Smooth muscle cell of the brain vasculature (primary cell): ENCODE measurements at regions not wholly inside any gene's neighbourhood (a gene's known extent, or its start where the extent isn't known, plus 50 kb on each side); places are given as distances from the start of the nearest gene placed in this dataset.

Experiments used
- DNase-seq: peaks from one replicate; pipeline ENCODE4 v3.0.0-alpha.2; 2012; ENCODE audit warnings: low read depth, low spot score

GRCh38 chr3:157632075-157632474 is 128.9 kb upstream of the VEPH1 start:
- DNase-seq, result no peak

- no peak for DNase-seq
Measured at GRCh38 chr3:157631478-157631877, 128.3 kb upstream of the VEPH1 start.

- no peak for DNase-seq
Measured at GRCh38 chr3:157626817-157627216, 123.6 kb upstream of the VEPH1 start.

- no peak for DNase-seq
Measured at GRCh38 chr3:157624801-157625200, 121.6 kb upstream of the VEPH1 start.

- DNase-seq, result no peak
Measured at GRCh38 chr3:157618886-157619285, 115.7 kb upstream of the VEPH1 start.

GRCh38 chr3:157618075-157618760 is 115.0 kb upstream of the VEPH1 start:
- DNase-seq, result peak; percentile 15

- DNase-seq, result no peak
Measured at GRCh38 chr3:157614896-157615295, 111.7 kb upstream of the VEPH1 start.

GRCh38 chr3:157611536-157612076 is 108.4 kb upstream of the VEPH1 start:
- DNase-seq, result no peak

GRCh38 chr3:157610876-157611535 is 107.8 kb upstream of the VEPH1 start:
- no peak for DNase-seq

- DNase-seq, result no peak
Measured at GRCh38 chr3:157607826-157608405, 104.7 kb upstream of the VEPH1 start.

GRCh38 chr3:157606852-157607197 is 103.6 kb upstream of the VEPH1 start:
- no peak for DNase-seq

- DNase-seq, result peak; percentile 29
Measured at GRCh38 chr3:157606011-157606851, 103.0 kb upstream of the VEPH1 start.

- DNase-seq, result no peak
Measured at GRCh38 chr3:157605356-157605755, 102.1 kb upstream of the VEPH1 start.

- no peak for DNase-seq
Measured at GRCh38 chr3:157602424-157602823, 99.2 kb upstream of the VEPH1 start.

- DNase-seq, result no peak
Measured at GRCh38 chr3:157595259-157595658, 92.0 kb upstream of the VEPH1 start.

- no peak for DNase-seq
Measured at GRCh38 chr3:157594413-157594812, 91.2 kb upstream of the VEPH1 start.

- DNase-seq, result no peak
Measured at GRCh38 chr3:157592769-157593168, 89.6 kb upstream of the VEPH1 start.

GRCh38 chr3:157590273-157590672 is 87.1 kb upstream of the VEPH1 start:
- no peak for DNase-seq

- no peak for DNase-seq
Measured at GRCh38 chr3:157589211-157589610, 86.0 kb upstream of the VEPH1 start.

GRCh38 chr3:157588386-157589060 is 85.3 kb upstream of the VEPH1 start:
- no peak for DNase-seq

GRCh38 chr3:157586293-157586692 is 83.1 kb upstream of the VEPH1 start:
- no peak for DNase-seq
